Stimulated activated CD4-positive, alpha-beta T cell treated with anti-CD3 and anti-CD28 coated beads, Interleukin-12 subunit alpha, Interleukin-12 subunit beta, amount 100 ng/mL, for 4 hours (primary cell): ENCODE measurements at regions not wholly inside any gene's neighbourhood (a gene's known extent, or its start where the extent isn't known, plus 50 kb on each side); places are given as distances from the start of the nearest gene placed in this dataset.
"Not testable (repeated sequence)": the region's sequence is repeated elsewhere in the genome, so short reads cannot be mapped to it uniquely, and the experiment has no call there.

Experiments used
- DNase-seq: peaks from one replicate; pipeline ENCODE4 v3.0.0-alpha.2; 2020

DNA sequence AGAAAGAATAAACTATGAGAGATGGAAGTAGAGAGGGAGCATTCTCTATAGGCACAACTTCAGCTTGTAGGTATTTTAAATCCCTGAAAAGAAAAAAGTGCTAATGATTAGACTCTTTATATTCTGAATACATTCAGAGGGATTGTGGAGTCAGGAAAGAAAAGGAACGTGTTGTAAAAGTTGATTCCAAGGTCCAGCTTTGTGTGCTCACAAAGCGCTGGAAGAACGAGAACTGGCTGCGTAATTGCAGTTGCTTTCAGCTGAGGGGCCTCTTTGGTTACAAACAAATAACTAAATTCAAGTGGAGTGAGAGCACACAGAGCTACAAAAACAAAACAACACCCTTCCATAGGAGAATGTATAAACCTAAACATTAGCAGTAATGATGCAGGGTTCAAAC lies 1040.4 kb upstream of the WWC1 start:
- no peak for DNase-seq

DNA sequence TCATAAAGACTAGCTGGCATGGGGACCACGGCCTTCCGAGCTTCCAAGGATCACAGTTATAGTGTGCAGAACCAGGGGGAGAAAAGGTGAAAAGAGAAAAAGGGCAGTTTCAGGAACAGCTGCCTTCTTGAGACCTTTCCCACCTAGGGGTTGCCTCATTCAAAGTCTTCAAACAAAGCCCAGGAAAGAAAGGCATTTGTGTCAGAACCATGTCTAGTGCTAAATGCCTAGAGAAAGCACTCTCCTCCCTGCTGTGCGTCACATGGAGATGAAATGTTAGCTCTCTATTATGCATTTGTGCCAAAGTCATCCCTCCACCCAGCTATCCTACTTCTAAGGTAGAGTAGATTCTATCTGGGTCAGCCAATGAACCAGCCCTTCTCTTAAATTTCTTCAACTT lies 1037.3 kb upstream of the WWC1 start:
- DNase-seq = no peak

DNA sequence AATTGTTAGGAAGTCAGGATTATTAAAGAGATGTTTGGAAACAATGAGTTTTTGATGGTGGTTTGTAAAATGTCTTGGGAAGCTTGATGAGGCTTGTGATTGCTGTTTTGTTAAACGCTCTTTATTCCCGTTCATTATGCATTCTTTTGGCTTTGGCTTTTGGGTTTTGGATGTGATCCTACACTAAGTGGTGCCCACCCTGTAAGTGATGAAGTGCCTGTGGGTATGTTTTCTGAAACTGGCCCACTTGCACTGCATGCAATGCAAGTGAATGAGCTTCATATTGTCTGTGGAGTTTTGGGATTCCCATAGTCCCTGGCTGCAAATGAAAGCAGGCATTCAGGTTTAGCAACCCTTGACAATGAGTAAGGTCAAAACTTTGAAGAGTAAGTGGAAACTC lies 1035.5 kb upstream of the WWC1 start:
- DNase-seq = no peak

DNA sequence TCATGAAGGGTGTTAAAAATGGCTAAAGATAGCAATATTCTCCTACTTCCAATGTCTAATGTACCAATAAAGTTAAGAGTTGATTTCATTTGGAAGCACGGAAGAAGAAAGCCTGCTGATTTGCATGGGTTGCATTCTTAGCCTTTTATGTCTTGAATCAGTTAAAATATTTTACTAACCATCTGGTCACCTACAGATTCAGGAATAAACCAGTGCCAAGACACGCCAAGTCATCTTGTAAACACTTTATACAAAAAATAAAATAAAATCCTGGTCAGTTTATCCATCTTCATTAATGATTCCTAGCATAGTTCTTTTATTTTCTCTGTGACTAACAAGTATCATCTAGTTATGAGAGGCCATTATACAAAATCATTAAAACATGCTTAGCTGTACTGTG lies 1031.6 kb upstream of the WWC1 start:
- DNase-seq = no peak

DNA sequence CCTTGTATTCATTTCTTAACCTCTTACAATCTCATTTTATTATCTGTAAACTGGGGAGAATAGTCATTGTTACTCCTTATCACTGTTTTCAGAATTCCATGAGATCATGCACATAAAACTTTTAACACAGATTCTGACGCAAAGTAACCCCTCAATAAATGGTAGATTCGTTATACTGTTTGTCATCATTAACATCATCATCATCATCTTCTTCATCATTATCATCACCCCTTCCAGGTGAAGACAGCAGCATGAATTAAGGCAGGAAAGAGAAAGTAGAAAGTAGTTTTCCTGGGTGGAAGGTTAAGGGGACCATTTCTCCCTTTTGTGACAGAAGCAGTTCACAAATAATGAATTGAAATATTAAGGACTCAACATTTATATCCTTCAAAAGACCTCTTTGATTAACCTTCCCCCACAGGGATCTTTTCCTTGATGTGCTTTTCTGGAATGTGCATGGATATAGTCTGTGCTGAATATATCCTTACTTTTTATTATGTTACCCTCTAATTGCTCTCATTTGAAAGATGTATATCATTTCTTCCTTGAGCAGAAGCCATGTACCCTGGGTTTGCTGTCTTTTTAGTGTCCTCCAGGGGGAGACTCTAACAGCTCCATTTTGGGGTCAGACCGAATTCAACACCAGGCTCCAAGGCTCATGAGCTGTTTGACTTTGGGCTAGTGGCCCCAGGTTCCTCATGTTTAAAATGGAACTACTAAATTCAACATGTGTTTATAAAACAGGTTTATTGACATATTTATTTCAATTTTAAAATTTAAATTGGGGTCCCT lies 1029.9 kb upstream of the WWC1 start:
- no peak for DNase-seq

DNA sequence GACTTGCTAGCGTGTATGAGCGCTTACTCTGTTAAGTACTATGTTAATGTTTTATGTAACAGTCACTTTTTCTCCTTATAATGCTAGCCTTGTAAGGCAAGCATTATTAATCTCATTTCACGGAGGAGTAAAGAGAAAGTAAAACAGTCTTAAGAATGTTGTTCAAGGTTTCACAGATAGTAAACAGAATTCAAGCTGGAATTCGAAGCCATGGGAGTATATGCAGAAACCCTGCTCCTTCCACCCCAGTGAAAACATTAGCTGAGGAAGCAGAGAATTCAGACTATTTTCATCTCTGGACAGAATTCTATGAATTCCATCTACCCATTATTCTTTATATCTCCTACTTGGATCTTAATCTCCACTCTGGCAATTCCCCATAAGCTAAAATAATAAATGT lies 1028.3 kb upstream of the WWC1 start:
- no peak for DNase-seq

DNA sequence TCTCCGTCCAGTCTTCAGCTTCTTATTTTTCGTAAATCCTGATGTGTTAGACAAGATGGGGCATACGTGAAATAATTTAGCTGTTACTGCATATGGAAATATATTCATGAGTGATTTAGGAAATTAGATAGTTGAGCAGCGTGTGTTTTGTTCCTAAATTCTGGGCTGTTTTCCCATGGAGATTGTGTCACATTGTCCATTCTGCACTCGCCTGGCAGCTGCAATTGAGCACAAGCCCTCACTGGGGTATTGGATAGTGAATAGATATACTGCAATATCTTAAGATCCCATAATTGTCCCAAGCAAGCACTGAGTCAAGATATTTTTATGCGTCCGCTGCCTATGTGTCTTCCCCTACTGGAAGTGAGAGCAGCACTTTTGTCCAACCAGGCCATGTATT lies 1027.1 kb upstream of the WWC1 start:
- no peak for DNase-seq

DNA sequence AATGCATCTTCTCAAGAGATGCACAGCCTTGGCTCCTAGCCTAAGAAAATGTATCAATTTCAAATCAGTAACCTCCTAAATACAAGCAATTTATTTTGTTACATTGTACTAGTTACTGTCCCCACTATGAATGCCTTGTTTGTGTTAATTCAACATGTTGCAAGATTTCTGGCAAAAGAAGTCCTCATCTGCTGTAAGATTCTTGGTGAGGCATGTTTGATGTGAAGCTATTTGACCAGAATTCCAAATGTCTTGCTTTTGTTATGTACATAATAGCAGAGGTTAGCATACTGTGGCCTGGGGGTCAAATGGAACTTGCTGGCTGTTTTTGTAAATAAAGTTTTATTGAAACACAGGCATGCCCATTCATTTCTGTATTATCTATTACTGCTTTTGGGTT lies 1023.1 kb upstream of the WWC1 start:
- DNase-seq = no peak

DNA sequence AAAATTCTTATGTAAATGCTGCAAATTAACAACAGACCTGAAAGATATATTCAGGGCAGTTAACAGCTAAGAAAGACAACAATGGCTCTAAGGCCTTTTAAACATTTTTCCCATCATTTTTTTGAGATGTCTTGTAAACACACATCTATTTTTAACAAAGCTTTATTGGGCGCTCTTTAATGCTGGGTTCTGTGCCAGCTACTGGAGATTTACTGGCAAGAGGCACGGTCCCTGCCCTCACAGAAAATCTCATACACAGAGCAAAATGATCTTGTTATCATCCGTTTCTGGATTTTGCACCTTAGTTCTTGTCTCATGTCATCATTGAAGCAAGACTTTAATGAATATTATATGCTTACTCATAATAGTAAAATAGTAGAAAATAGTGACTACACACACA lies 1022.3 kb upstream of the WWC1 start:
- DNase-seq = no peak

DNA sequence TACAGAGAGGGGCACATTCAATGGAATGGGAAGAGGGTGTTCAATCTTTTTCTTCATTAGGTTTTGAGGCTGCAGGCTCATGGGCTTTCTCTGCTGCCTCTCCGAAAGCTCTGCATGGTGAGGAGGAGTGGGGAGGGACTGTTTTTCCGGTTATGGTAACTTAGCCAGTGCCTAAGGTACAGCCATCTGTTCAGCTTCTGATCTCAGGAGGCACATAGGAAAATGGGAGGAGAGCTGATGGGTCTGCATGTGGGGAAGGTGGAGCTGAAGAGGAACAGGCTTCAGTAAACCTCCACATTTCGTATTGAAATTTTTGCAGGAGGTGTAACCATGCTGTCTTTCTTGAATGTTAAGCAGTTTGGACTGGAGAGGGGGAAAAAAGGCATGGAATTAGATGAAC lies 1020.4 kb upstream of the WWC1 start:
- DNase-seq = no peak

DNA sequence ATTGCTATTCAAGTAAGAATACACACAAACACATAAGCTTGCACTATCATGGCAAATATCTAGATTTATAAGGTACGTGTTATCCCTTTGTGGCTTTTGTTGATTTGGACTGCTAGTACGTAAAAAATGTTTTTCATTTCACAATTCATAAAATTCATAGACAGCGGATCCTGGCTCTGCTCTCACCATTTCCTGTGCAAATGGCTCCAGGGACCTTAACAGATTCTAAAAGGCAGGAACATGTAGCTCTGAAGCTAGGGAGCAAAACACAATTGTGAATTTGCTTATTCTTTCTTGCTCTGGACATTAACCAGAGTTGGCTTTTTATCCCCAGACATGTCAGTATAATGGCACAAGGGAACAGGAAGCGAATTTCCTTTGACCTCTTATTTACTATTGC lies 1019.9 kb upstream of the WWC1 start:
- no peak for DNase-seq

DNA sequence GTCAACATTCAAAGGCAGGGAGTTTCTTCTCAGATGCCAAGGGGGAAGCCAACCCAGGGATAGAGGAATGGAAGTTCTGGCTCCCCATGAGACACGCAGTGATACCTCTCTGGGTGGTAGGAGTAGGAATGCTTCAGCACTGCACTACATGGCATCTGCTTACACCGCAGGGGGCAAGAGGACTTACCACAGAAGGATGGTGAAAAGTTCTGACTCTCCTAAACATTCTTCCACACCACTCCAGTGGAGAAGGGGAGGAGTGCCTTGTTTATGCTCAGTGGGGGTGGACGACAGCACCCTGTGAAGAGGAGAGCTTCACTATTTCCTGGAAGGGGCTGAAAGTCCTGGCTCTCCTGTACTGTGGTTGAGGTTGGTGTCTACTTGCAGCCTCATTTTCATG lies 1011.3 kb upstream of the WWC1 start:
- no peak for DNase-seq

DNA sequence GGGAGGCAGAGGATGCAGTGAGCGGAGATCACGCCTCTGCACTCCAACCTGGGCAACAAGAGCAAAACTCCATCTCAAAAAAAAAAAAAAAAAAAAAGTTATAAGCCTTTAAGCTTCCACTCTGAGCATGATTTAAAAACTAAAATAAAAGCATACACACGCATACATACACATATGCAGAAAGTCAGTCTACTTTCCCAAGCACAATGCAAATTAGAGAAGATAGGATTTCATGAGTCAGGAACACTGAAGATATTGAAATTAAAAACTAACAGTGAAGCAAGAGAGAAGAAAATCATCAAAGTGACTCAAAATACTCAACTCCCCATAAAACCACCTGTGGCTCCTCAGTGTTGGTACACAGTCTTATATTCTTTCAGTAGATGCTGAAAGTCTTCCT lies 1009.5 kb upstream of the WWC1 start:
- no peak for DNase-seq

DNA sequence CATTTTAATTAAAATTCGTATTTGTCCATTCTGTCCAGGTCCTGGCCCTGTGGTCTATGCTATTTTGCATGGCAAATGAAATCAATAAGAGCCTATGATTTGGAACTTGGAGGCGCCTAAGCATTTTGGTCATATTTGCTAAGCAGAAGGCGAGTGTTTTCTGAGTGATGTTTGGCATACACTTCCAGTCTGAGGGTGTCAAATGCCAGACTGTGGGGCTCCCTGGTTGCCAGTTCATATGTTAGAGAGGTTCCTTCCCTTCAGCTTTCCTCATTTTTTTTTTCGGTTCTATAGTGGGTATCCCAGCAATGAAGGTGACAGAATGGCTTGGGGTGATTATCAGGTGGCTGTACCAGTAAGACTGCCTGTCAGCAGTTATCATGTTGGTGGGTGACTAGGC lies 1007.8 kb upstream of the WWC1 start:
- no peak for DNase-seq

DNA sequence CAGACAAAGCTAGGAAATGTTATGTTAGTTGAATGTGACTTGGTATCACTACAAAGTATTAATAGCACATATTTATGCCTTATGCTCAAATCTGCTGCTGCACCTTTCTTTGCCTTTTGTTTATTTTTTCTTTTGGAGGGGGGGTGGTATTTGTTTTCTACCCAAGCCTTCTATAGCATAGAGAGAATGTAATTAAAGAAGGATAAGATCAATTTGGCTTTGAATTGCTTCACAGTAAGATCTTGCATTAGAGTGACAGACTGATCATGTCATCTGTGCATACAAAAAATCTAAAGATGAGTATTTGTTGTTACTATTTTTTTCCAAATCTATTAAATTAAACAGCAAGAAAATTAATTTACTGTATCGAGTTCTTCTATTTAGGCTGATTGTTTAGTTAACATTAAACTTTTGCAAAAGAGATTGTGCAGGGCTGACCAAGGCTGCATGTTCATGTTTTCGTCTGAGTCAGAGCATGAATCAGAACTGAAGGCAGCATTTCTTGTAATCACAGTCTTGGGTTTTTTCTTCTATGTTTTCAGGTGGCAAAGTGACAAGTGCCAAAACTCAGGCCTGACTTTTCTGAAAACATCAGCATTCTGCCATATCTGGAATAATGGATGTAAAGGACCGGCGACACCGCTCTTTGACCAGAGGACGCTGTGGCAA lies 1007.1 kb upstream of the WWC1 start:
- DNase-seq = no peak

DNA sequence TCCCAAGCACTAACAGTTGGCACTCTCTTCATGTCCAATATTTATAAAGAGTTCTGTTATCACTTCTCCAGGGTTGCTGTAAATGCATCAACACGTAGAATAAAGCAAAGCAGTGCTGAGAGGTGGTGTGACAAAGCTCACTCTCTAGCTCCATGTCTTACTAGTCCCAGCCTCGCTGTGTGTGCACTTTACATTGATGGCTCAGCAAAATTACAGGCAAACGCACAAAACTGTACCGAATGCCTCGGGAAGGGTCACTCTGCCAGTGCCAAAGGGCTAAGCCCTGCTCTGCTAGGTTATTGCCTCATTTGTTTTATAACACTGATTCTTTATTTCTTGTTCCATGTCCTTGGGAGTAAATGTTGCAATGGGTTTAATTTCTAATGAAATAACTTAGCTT lies 1005.9 kb upstream of the WWC1 start:
- no peak for DNase-seq

DNA sequence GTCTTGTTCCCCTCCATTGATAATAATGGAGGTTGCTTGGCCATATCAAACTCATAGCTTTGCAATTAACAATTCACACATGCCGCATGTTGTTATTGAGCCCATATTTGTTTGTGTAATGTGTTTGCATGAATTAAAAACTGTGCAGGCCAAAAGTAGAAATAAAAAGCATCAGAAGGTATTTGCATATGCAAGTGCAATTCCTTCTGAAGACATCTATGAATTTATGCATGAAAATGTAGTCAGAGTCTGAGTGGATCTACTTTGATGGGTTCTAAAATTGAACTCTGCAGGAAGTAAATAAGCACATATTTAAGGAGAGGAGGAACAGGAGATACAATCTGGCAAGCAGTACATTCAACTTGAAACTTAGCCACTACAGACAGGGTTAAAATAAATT lies 1004.6 kb upstream of the WWC1 start:
- DNase-seq = no peak

DNA sequence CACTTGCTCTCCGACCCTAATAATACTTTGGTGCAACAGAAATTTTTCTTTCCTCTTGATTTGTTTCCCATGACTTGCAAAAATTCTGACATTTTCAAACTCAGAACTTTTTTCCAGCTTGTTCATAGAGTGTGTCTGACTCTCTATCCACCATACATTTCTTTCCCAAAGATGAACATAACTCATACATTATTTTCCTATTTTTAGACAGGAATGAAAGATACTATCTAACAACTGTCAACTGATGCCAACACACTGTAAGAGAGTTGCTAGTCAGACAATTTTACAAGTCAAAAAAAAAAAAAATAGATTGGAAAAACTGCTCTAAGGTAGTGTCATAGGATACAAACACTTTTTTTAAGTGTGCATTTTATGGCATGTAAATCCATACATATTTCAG lies 1001.0 kb upstream of the WWC1 start:
- no peak for DNase-seq

DNA sequence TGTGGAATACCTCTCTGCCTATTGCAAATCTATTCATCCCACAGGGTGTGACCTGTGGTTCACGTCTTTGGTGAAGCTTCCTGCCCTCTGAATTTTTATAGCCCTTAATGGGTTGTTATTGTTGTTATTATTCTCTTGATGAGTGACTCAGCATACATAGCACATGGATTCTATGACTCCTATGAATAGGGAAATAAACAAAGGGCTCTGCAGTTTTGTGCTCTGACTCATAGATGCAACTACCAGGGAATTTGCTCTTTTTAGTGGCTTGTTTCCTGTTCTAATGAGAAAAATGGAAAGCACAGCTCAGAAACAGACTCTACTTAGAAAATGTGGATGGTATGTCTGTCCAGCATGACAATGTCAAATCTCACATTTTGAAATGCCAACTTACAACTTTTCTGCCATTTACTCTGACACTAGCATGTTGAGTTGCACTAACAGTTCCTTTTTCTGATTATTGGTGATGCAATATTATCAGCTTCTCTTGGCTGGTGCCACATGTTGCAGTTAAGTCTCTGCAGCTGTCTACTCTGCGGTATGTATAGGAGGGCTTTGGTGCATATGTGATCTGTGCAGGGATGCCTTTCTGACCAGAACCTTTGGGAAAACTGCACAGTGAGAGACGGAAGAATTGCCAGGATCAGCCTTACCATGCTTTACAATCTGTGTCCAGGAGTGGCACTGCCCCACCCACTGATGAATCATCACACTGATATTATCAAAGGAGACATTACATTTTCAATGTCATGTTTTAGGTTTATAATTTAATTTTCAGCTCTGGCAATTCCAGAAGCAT lies 996.4 kb upstream of the WWC1 start:
- no peak for DNase-seq

DNA sequence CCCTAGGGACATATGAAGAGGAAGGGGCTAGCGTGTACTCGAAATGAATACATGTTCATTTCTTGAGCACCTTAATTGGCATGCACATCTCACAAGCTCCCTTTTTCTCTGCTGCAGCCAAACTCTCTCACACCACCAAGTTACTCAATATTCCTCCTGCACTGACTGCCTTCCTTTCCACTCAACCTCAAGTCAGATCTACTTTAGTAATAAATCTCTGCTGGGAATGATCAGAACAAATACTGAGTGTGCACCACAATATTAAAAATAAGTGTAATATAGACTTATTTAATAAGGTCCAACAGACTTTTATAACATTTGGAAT lies 995.8 kb upstream of the WWC1 start:
- no peak for DNase-seq

DNA sequence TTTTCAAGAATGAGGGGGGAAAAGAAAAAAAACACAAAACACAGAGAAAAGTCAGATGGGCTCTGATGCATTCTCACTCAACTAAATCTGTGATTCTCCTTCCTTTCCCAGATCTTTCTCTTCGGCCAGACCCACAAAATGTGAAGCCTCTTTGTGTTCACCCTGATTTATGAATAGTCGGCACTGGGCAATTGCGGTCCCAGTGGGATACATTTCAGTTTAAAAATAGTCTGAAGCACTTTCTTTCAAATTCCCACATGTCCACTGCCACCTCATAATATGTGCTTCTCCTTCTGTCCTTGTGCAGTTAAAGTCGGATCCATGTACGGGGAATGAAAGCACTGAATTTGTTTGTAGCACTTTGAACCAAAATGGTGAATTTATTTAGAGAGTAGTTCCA lies 995.4 kb upstream of the WWC1 start:
- no peak for DNase-seq

DNA sequence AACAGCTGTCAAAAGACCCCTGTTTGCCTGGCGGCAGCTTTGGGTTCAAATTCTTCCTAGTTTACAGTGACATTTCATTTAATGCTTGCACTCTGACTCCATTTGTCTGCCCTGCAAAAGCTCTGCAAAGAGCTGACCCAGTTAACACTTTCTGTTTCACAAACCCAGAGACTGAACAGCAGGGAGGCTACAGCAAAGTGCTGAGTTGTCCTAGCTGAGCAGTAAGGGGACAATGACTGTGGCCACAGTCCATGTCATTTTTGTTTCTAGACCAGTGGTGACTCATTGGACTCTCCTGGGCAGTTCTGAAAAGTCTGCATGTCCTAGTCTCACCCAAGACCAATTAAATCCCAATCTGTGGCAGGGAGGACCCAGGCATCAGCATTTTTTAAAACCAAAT lies 994.8 kb upstream of the WWC1 start:
- no peak for DNase-seq

DNA sequence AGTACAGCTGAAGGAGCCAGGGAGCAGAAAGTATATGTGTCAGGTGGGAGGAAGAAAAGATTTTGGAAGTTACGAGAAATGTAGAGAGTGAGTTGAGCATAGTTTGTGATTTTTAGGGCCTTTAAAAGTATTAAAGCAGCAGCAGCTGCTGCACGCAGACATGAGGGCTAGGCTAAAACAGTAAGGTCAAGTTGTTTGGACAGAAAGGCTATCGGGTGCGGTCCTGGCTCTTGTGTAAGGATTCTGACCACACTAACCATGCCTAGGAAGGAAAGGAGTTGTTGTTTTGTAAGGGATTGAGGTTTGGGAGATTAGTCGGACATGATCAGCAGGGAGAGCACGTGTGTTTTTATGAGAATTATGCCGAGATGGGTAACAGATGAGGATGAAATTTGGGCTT lies 991.6 kb upstream of the WWC1 start:
- DNase-seq = not testable (repeated sequence)

DNA sequence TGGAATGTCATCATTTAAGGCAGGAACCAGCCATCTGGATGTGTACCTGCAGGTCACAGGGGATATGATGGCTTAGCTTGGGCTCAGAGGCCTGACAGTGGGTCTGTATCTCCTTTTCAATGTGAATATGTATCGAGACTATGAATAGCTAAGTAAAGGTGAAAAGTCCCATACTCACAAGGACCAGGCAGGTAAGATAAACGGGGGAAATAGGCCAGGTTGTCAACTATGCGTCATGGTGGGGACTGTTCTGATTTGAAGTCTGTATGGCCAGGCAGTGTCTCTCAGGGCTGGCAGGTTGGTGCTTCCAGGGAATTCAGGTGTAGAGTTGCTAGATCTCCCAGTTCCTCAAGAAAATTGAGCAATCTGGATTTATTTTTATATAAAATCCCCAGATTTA lies 987.9 kb upstream of the WWC1 start:
- no peak for DNase-seq
